HG03097 (cell line): ENCODE measurements at regions not wholly inside any gene's neighbourhood (a gene's known extent, or its start where the extent isn't known, plus 50 kb on each side); places are given as distances from the start of the nearest gene placed in this dataset.
"Not testable (repeated sequence)": the region's sequence is repeated elsewhere in the genome, so short reads cannot be mapped to it uniquely, and the experiment has no call there.

Experiments
- ATAC-seq: cut with Tn5 transposase; IDR thresholded peaks from one replicate; pipeline ENCODE4 v1.9.1; 2021; ENCODE audit not compliant: unreplicated experiment, low FRiP score

- no peak for ATAC-seq
Measured at GRCh38 chr12:63415357-63415756, 252.9 kb downstream of the DPY19L2 start.

- no peak for ATAC-seq
Measured at GRCh38 chr12:63410197-63410596, 258.1 kb downstream of the DPY19L2 start.

- no peak for ATAC-seq
Measured at GRCh38 chr12:63406781-63407180, 255.8 kb upstream of the AVPR1A start.

- no peak for ATAC-seq
Measured at GRCh38 chr12:63404611-63405010, 253.6 kb upstream of the AVPR1A start.

GRCh38 chr12:63403256-63403655 lies 252.3 kb upstream of the AVPR1A start:
- no peak for ATAC-seq

GRCh38 chr12:63400718-63401117 lies 249.7 kb upstream of the AVPR1A start:
- no peak for ATAC-seq

- ATAC-seq, result no peak
Measured at GRCh38 chr12:63400318-63400717, 249.3 kb upstream of the AVPR1A start.

- no peak for ATAC-seq
Measured at GRCh38 chr12:63397807-63398206, 246.8 kb upstream of the AVPR1A start.

GRCh38 chr12:63396135-63396534 lies 245.1 kb upstream of the AVPR1A start:
- ATAC-seq, result no peak

GRCh38 chr12:63394983-63395382 lies 244.0 kb upstream of the AVPR1A start:
- ATAC-seq, result no peak

- no peak for ATAC-seq
Measured at GRCh38 chr12:63394349-63394748, 243.3 kb upstream of the AVPR1A start.

GRCh38 chr12:63389211-63389610 lies 238.2 kb upstream of the AVPR1A start:
- ATAC-seq, result no peak

GRCh38 chr12:63387771-63388170 lies 236.8 kb upstream of the AVPR1A start:
- no peak for ATAC-seq

GRCh38 chr12:63382930-63383329 lies 231.9 kb upstream of the AVPR1A start:
- ATAC-seq, result no peak

- ATAC-seq, result no peak
Measured at GRCh38 chr12:63362791-63363190, 211.8 kb upstream of the AVPR1A start.

- ATAC-seq, result no peak
Measured at GRCh38 chr12:63362166-63362565, 211.2 kb upstream of the AVPR1A start.

GRCh38 chr12:63354969-63355368 lies 204.0 kb upstream of the AVPR1A start:
- ATAC-seq, result no peak

- ATAC-seq, result no peak
Measured at GRCh38 chr12:63353559-63353958, 202.6 kb upstream of the AVPR1A start.

GRCh38 chr12:63351370-63351769 lies 200.4 kb upstream of the AVPR1A start:
- ATAC-seq, result no peak

- no peak for ATAC-seq
Measured at GRCh38 chr12:63348556-63348955, 197.6 kb upstream of the AVPR1A start.

GRCh38 chr12:63337158-63337557 lies 186.2 kb upstream of the AVPR1A start:
- ATAC-seq, result not testable (repeated sequence)

GRCh38 chr12:63326260-63326659 lies 175.3 kb upstream of the AVPR1A start:
- ATAC-seq, result no peak

- no peak for ATAC-seq
Measured at GRCh38 chr12:63325757-63326156, 174.8 kb upstream of the AVPR1A start.
